ENCODE measurements at regions not wholly inside any gene's neighbourhood (a gene's known extent, or its start where the extent isn't known, plus 50 kb on each side); places are given as distances from the start of the nearest gene placed in this dataset.

DNA sequence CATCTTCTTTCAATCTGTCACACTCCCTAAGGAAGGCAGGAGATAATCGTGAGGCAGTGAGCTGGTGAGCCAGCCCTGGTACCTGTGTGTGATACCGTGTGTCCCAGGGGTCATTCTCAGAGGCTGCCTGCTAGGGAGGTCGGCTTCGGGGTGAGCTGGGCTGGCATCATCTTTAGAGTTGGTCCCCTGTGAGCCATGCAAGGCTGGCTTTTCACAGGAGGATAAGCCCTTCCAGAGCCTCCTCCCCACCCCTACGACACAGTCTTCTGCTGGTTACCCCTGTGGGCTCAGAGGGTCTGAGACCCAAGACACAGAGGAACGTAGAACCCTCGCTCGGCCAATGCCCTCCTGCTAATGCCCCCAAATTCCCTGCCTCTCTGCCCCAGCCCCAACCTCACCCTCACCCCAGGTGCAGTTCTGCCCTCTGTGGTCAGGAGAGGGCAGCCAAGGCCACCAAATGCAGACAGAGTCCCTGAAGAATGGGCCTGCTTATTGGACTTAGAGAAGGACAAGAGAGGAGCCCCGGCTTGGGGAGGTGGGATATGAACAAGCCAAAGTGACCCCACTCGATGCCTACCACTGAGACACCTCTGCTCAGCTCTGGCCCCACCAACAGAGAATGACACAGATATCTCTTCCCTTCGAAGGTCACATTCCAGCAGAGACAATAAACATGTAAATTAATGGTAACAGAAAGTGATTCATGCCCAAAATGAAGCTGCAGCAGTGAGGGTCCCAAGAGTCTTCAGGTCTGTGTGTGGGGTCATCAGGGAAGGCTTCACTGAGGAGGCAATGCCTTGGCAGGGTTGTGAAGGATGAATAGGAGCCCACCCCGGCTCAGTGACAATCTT is 80.8 kb upstream of the CCL1 start:
- ATAC-seq (no peak), DNase-seq (peak in 1 of 2 donors; percentile 5)
- no peaks in the 10 kb centered on the region for H3K27me3 ChIP-seq (ENCODE audit: control insufficient read depth, insufficient read depth, low read length)
- H3K9me3 ChIP-seq (ENCODE audit: control insufficient read depth, insufficient read depth, low read length), result no peaks in the 10 kb centered on the region
- no peak overlapping the region for H3K27ac ChIP-seq (ENCODE audit: low read length)
- H3K27ac Mint-ChIP-seq, result no peak overlapping the region
- H3K4me1 ChIP-seq (ENCODE audit: control insufficient read depth, insufficient read depth, low read length), result no peaks in the 10 kb centered on the region
- no peak overlapping the region for H3K4me3 Mint-ChIP-seq
- H3K4me3 ChIP-seq (ENCODE audit: low read length), result no peak overlapping the region
- no peaks in the 10 kb centered on the region for H3K36me3 ChIP-seq (ENCODE audit: control insufficient read depth, insufficient read depth, low read length)
- no peaks in the 10 kb centered on the region for H3K9me3 Mint-ChIP-seq
- peaks cover 14 to 17% of the 10 kb centered on the region in 2 donors for H3K27me3 Mint-ChIP-seq (ENCODE audit: low read depth in 2 of 2)
- H3K36me3 Mint-ChIP-seq, result no peaks in the 10 kb centered on the region
- no peaks in the 10 kb centered on the region for H3K4me1 Mint-ChIP-seq
- 79% methylated on average over 11 of the region's 12 CpGs for WGBS (ENCODE audit: insufficient coverage)
- intact Hi-C loops (cut with micrococcal nuclease), result no loop called here
- TF ChIP-seq, protein P1, sequence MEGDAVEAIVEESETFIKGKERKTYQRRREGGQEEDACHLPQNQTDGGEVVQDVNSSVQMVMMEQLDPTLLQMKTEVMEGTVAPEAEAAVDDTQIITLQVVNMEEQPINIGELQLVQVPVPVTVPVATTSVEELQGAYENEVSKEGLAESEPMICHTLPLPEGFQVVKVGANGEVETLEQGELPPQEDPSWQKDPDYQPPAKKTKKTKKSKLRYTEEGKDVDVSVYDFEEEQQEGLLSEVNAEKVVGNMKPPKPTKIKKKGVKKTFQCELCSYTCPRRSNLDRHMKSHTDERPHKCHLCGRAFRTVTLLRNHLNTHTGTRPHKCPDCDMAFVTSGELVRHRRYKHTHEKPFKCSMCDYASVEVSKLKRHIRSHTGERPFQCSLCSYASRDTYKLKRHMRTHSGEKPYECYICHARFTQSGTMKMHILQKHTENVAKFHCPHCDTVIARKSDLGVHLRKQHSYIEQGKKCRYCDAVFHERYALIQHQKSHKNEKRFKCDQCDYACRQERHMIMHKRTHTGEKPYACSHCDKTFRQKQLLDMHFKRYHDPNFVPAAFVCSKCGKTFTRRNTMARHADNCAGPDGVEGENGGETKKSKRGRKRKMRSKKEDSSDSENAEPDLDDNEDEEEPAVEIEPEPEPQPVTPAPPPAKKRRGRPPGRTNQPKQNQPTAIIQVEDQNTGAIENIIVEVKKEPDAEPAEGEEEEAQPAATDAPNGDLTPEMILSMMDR (IDR thresholded peaks at IDR 0.05), result no peak

DNA sequence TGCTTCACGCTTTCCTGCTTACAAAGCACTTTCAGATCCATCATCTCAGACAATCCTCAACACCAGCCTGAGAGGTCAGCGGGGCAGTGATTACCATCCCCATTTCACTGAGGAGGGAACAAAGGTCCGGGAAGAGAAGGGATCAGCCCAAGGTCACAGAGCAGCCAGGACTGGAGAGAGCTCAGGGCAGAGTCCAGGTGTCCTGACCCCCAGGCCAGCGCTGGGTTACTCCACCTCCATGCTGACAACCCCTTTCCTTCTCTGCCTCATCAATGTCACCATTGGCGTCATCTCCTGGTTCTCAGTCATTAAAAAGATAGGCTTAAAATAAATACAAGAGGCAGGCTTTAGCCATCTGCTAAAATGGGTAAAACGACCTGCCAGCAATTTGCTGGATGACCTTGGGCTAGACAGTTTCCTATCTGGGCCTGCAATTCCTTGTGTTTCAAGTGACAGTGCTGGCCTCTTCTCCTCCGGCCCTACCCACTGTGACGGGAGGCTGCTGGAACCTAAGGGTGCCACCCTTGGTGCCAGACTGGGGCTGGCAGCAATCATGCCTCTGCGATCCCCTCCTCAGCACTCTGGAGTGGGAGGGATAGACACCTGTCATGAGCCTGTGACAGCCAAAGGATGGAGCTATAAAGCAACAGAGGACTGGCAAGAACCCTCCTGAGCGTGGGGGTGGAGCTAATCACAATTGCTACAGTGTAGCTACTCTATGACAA is 79.5 kb upstream of the CCL1 start:
- H3K4me1 ChIP-seq (ENCODE audit: control insufficient read depth, insufficient read depth, low read length), result no peaks in the 10 kb centered on the region
- no peak overlapping the region for H3K27ac Mint-ChIP-seq
- no peak overlapping the region for H3K4me3 ChIP-seq (ENCODE audit: low read length)
- ATAC-seq, result no peak
- TF ChIP-seq, protein P1 (IDR thresholded peaks at IDR 0.05), result no peak
- 83% methylated on average over 10 of the region's 10 CpGs for WGBS (ENCODE audit: insufficient coverage)
- no peak overlapping the region for H3K27ac ChIP-seq (ENCODE audit: low read length)
- H3K4me1 Mint-ChIP-seq, result no peaks in the 10 kb centered on the region
- H3K9me3 ChIP-seq (ENCODE audit: control insufficient read depth, insufficient read depth, low read length), result no peaks in the 10 kb centered on the region
- H3K27me3 ChIP-seq (ENCODE audit: control insufficient read depth, insufficient read depth, low read length), result no peaks in the 10 kb centered on the region
- no peaks in the 10 kb centered on the region for H3K36me3 ChIP-seq (ENCODE audit: control insufficient read depth, insufficient read depth, low read length)
- H3K4me3 Mint-ChIP-seq, result no peak overlapping the region
- no peaks in the 10 kb centered on the region for H3K36me3 Mint-ChIP-seq
- H3K27me3 Mint-ChIP-seq (ENCODE audit: low read depth in 2 of 2), result peaks cover 8 to 10% of the 10 kb centered on the region in 2 donors
- H3K9me3 Mint-ChIP-seq, result no peaks in the 10 kb centered on the region
- DNase-seq, result no peak
- intact Hi-C loops (cut with micrococcal nuclease), result no loop called here

DNA sequence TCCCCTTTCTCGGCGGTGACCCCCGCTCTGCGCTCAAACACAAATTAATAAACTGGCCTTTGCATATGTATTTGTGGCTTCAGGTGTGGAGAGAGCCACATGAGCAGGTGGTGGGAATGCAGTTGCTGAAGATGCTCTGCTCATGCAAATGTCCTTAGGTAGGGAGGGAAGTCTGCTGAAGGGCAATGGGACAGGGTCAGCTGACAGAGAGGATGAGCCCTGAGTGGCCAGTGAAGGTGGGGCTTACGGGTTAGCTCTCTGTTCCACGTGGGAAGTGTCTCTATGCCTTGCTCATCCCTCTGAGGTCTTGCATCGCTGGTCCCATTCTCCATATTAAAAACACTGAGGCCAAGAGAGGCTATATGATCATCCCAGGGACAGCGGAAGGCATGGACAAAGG is 74.2 kb upstream of the CCL1 start:
- Histone ChIP-seq H3K27me3 (ENCODE audit: control insufficient read depth, insufficient read depth, low read length) (no peaks in the 10 kb centered on the region), H3K4me3 (ENCODE audit: low read length) (no peak overlapping the region), H3K4me1 (ENCODE audit: control insufficient read depth, insufficient read depth, low read length) (no peaks in the 10 kb centered on the region), H3K36me3 (ENCODE audit: control insufficient read depth, insufficient read depth, low read length) (no peaks in the 10 kb centered on the region), H3K27ac (ENCODE audit: low read length) (no peak overlapping the region), H3K9me3 (ENCODE audit: control insufficient read depth, insufficient read depth, low read length) (no peaks in the 10 kb centered on the region)
- Mint-ChIP-seq H3K4me3 (no peak overlapping the region), H3K27me3 (ENCODE audit: low read depth in 2 of 2) (peaks cover 13 to 17% of the 10 kb centered on the region in 2 donors), H3K4me1 (no peaks in the 10 kb centered on the region), H3K9me3 (no peaks in the 10 kb centered on the region), H3K36me3 (no peaks in the 10 kb centered on the region), H3K27ac (no peak overlapping the region)
- no peak for ATAC-seq
- intact Hi-C loops (cut with micrococcal nuclease), result no loop called here
- TF ChIP-seq, protein P1 (IDR thresholded peaks at IDR 0.05), result no peak
- WGBS (ENCODE audit: insufficient coverage), result 93% methylated on average over 8 of the region's 8 CpGs
- no peak for DNase-seq
